Activated T-helper 9 cell treated with anti-CD3 and anti-CD28 coated beads, Interleukin-2, amount 50 U/mL, for 16 hours (primary cell): ENCODE measurements at regions not wholly inside any gene's neighbourhood (a gene's known extent, or its start where the extent isn't known, plus 50 kb on each side); places are given as distances from the start of the nearest gene placed in this dataset.
"Not testable (repeated sequence)": the region's sequence is repeated elsewhere in the genome, so short reads cannot be mapped to it uniquely, and the experiment has no call there.

Experiments
- DNase-seq: peaks from one replicate; pipeline ENCODE4 v3.0.0-alpha.2; 2020; ENCODE audit warnings: low read depth

GRCh38 chr21:31455506-31455905, 111.4 kb upstream of the TIAM1 start:
- DNase-seq: no peak

DNA sequence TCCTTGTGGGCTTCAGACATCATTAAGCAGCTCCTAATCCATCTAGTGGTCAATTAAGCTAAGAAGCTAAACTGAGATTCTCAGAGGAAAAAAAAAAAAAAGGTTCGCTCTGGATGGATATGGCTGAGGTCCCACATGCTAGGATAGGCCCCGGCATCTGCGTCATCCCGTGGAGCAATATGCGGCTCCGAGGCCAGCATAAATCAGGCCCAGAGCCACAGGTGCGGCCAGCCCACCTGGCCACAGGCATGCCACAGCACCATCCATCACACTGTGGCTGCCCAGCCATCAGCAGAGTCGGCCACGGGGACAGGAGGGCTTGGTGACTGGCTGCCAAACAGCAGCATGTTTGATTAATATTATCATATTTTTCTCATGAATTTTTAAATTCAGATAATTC, 106.9 kb upstream of the TIAM1 start:
- no peak for DNase-seq

DNA sequence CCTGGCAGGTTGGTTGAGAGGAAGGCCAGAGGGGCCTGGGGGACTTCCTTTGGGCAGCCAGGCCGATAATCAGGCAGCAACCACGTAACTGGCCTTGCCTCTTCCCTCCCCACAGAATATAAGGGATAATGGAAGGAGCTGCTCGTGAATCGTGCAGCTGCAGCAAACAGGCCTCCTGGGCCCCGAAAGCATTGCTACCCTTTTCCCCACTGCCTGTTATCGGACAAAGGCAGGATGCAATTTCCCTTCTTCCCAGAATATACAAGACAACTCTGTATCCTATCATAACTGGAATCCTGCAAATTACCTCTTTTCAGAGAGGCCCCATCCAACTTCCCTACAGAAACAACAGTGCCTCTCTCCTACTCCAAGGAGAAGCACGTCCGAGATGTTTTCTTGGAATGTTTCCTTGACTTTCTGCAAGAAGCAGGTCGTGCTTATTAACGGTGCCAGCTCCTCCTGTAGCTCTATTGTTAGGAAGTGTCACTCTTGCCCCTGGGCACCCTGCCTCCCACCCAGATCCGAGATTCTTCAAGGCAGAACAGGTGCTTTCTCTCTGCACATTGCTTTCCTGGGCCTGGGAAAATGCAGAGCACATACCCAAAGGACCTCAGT, 106.0 kb upstream of the TIAM1 start:
- no peak for DNase-seq

DNA sequence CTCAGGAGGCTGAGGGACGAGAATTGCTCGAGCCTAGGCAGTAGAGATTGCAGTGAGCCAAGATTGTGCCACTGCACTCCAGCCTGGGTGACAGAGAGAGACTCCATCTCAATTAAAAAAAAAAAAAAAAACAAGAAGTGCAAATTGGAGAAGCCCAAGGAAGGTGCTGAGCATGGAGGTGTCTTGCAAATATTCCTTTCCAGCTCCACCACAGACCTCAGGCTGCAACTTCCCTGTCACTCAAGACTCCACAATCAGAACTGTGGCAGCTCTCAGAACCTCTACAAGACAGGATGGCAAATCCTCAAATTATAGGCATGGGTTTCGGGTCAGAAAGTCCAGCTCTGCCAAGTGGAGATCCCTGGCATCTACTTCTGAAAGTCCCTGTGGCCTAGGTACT, 104.4 kb upstream of the TIAM1 start:
- DNase-seq: no peak

GRCh38 chr21:31447505-31447904, 103.4 kb upstream of the TIAM1 start:
- no peak for DNase-seq

DNA sequence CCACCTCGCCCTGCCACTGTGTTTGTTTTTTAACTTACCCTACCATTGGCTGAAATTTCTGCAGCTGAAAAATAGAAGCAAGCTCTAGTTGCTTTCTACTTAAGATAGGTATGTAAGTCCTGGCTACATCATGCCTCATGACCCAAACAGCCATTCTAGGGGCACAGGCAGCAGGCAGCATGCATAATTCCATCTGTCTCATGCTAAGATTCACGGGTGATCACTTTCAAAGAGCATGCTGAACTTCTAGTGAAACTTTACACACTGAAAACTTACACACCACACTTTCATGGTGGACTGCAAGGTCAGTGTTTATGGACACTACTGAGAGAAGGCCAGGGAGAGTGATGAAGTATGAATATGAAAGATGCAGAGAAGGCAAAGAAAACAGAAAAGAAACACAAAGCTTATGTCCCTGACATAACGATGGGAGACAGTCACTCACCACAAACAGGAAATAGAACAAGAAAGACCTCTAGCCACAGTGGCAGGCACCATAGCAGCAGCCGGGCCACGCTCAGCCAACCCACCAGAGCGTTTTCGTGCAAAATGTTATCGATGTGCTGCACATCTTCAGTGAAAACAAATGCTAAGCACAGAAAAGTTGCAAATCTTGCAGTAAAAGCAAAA, 102.3 kb upstream of the TIAM1 start:
- DNase-seq: no peak

GRCh38 chr21:31445137-31445536, 101.1 kb upstream of the TIAM1 start:
- no peak for DNase-seq

DNA sequence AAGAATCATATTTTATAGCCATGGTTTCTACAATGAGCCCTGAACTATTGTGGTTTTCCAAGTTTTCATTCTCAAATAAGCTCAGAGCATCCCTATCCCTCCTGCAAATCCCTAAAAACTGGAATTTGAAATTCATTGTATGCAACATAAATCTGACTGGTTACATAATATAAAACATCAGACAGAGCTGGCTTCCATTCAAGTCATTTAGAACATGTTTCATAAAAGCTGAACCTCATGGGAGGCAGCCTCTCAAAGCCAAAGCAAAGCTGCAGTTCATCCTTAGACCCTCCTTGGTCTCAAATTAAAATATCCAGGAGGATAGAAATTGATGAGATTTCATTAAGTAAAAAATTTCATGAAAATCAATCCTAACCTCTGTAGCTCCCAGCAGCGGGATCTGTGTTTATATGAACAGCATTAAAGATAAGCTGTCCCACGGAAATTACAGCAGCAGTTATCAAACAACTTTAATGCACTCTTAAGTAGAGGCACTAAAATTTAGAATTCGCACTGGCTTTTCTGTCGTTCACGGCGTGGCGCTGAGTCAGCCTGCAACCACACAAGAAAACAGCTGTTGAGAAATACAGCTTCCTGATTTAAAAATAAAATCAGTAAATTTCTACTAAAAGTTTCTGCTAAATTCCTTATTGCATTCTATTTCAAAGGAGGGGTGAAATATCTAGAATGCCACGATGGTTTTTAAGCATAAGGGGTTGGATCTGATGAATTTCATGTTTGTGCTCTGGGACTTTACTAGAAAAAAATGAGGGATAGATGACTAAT, 99.9 kb upstream of the TIAM1 start:
- DNase-seq: no peak

DNA sequence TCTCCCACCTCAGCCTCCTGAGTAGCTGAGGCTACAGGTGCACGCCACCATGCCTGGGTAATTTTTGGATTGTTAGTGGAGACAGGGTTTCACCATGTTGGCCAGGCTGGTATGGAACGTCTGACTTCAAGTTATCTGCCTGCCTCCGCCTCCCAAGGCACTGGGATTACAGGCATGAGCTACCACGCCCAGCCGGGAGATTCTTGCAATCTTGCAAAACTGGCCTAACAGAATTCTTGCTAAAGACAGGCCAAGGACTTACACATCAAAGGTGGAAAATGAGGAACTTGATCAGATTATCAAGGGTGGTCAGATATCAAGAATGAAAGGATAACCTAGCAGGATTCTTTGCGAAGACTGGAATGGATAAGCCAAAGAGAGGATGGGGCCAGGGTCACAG, 98.3 kb upstream of the TIAM1 start:
- no peak for DNase-seq

GRCh38 chr21:31429506-31429905, 85.4 kb upstream of the TIAM1 start:
- no peak for DNase-seq

- no peak for DNase-seq
These were observed 82.3 kb upstream of the TIAM1 start for GRCh38 chr21:31426235-31426797.

- DNase-seq: no peak
These were observed 81.1 kb upstream of the TIAM1 start for GRCh38 chr21:31425138-31425537.

DNA sequence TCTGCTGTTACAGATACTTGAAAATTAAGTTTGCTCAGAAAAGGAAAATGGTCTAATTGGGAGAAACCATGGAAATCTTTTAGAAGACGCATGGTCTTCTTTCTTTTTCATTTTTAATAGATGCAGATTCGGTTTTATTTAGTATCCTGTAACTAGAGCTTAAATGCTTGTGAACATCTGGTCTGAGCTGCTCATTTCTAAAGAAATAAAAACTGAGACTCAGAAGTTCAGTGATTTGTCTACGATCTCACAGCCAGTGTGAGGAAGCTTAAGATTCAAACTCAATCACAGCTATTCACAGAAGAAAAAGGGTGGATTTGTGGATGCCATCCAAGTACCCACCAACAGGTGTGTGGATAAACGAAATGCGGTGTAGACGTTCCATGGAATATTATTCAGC, 80.0 kb upstream of the TIAM1 start:
- DNase-seq: no peak

GRCh38 chr21:31420988-31421387, 76.9 kb upstream of the TIAM1 start:
- no peak for DNase-seq

DNA sequence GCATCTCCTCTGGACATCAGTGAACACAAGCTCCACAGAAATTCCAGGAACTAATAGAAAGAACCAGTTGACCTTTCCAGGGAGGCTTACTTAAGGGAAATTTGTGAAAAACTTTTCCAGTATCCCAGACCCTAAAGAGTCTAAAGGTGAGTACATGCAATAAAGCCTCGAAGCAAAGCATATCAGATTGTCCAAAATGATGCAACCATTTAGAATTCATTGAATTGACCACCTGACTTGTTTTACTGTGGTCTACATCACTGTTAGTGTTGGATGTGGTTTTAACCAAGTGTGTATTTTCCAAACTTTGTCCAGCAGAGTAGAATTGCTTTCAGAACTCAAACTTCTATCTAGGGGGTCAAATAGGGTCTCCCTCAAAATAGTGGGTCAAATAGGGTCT, 76.3 kb upstream of the TIAM1 start:
- DNase-seq: no peak

- no peak for DNase-seq
These were observed 74.4 kb upstream of the TIAM1 start for GRCh38 chr21:31418377-31419001.

DNA sequence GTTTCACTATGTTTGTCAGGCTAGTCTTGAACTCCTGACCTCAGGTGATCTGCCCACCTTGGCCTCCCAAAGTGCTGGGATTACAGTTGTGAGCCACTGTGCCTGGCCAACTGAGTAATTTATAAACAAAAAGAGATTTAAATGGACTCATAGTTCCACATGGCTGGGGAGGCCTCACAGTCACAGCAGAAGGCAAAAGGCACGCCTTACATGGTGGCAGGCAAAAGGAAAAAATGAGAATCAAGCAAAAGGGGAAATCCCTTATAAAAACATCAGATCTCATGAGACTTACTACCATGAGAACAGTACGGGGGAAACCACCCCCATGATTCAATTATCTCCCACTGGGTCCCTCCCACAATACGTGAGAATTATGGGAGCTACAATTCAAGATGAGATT, 73.2 kb upstream of the TIAM1 start:
- not testable (repeated sequence) for DNase-seq

DNA sequence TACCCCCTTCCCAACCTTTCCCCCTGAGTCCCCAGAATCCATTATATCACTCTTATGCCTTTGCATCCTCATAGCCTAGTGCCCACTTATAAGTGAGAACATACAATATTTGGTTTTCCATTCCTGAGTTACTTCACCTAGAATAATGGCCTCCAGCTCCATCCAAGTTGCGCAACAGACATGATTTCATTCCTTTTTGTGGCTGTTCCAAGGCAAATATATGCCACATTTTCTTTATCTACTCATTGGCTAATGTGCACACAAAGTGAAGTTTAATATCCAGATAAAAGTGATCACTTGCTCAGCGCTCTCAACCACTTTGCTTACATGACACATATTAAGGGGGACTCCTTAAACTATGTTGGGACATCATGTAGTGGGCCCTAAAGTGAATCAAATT, 72.4 kb upstream of the TIAM1 start:
- DNase-seq: no peak

DNA sequence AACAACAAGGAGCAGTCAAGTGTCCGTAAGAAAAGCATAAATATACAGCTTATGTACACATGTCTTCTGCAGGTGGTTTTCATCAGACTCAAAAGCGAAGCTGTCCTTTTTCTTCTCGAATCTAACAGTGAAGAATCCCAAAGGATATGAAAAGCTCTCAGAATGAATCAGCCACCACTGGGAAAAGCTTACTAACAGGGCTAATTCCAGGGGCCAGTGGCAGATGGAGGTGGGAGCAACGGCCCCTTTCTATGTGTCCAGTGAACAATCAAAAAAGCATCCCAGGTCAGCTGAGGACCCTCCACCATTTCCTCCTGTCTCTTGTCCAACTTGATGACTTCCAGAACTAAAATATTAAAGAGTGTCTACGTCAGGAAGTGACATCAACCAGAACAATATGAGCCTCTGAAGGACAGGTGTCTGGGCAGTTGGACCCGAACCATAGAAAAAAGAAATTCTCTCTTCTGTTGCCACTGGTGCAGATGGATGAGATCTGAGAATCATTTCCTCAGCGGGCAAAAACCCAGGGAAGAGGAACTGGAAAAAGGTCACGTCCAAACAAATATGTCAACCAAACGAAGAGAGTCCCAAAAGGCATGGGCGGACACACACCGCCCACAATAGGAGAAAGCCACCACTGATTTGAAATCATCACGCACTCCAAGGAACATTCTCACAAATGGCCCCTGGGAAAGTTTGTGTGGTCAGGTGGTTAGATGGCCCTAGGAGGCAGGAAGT, 70.4 kb upstream of the TIAM1 start:
- DNase-seq: no peak

DNA sequence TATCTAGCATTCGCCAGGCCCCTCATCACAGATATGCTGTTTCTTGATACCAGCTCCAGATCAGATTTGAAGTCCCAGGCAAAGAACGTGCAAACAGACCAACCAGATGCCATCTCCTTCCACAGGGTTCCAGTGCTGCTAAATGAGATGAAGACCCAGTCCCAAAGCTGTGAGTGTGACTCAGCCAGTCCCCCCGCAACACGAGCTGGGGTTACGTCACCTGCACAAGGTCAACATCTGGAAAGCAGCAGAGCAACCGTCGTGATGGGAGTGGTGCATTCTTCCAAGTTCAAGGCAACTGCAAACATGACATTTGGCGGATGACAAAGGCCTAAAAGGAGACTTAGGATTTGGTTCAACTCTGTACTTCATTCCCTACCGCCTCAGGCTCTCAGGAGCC, 69.6 kb upstream of the TIAM1 start:
- DNase-seq: no peak

GRCh38 chr21:31410499-31411131, 66.6 kb upstream of the TIAM1 start:
- DNase-seq: no peak
